HG03196 (cell line): ENCODE measurements at regions not wholly inside any gene's neighbourhood (a gene's known extent, or its start where the extent isn't known, plus 50 kb on each side); places are given as distances from the start of the nearest gene placed in this dataset.
"Not testable (repeated sequence)": the region's sequence is repeated elsewhere in the genome, so short reads cannot be mapped to it uniquely, and the experiment has no call there.

Experiments
- ATAC-seq: cut with Tn5 transposase; IDR thresholded peaks from one replicate; pipeline ENCODE4 v1.9.1; 2021; ENCODE audit not compliant: unreplicated experiment

DNA sequence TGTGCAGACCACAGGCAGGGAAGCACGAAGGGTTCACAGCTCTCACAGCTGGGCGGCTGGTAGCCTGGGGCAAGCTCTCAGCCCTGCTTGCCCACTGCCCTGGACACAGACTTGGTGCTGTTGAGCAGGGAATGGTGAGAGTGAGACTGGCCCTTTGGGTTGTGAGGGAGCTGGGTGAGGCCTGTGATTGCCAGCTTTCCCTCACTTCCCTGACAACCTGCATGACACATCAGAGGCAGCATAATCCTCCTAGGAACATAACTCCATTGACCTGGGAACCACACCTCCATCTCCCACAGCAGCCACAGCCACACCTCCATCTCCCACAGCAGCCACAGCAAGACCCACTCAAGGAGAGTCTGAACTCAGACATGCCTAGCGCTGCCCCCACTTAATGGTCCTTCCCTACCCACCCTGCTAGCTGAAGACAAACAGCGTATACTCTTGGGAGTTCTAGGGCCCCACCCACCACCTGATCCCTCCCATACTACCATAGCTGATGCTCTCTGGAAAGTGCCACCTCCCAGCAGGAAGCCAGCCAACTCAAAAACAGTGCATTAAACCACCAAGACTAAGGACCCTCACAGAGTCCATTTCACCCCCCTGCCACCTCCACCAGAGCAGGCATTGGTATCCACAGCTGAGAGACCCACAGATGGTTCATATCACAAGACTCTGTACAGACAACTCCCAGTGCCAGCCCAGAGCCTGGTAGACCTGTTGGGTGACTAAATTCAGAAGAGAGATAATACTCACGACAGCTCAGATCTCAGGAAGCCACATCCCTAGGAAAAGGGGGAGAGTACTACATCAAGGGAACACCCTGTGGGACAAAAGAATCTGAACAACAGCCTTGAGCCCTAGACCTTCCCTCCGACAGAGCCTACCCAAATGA, 60.2 kb upstream of the PRSS3 start:
- ATAC-seq, result not testable (repeated sequence)

DNA sequence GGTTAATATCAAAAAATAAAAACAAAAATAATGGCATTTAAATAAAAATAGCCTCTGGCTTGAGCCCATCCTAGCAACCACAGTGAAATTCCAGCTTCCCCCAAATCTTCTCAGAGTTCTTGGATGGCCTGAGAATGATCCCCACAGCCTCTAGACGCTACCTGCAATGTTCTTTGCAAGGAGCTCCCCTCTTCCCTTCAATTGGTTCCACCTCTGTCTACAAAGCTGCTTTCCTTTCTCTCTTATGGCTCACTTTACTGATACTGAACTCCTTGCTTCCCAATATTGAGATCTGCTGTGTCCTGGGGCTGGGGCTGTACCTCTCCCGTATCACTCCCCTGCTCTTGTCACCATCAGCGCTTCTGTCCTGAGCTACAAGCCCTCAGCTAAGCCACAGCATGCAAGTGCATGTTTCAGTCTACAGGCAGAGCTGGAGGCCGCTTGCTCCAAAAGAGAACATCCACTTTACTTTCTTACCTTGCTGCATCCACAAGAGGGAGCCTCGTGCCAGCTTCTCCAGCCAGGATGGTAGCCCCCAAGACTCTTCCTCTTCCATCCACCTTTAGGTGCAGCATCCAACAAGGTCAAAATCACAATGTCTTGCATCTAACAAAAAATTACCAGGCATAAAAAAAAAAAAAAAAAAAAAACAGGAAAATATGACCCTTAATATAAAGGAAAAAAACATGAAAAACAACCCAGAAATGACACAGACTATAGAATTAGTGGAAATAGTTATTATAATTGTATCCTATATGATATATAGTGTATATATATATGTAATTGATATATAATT, 57.4 kb upstream of the PRSS3 start:
- ATAC-seq, result peak; percentile 53

DNA sequence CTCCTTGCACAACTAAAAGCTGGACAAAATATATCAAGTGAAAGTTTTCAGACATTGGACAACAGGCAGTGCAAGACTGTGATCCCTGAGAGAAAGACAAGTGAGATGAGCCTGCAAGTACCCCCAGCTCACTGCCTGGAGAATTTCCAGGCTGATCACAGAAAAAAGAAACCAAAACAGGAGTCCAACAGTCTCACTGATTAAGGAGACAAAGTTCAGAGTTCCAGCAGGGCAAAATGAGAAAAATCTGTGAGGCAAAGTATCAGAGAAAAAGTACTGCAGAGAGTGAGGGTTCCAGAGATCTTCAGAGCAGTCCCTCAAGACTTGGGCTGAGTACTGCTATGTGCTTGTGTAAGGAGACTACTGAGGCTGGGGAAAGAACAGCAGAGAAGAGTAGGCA, 56.0 kb upstream of the PRSS3 start:
- no peak for ATAC-seq

DNA sequence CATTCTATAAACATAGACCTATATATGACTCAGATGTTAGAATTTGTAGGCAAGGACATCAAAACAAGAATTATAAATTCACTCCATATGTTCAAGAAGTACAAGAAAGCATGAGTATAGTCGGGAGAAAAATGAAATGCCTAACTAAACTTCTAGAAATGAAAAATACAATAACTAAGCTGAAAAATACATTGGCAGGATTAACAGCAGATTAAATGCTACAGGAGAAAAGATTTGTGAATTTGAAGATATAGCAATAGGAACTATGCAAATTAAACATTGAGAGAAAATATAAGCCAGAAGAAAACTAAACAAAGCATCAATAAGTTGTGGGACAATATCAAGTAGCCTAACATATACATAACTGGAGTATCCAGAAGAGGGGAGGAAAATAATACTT, 55.3 kb upstream of the PRSS3 start:
- ATAC-seq, result no peak

GRCh38 chr9:33740958-33741357, 54.4 kb upstream of the PRSS3 start:
- ATAC-seq, result not testable (repeated sequence)

DNA sequence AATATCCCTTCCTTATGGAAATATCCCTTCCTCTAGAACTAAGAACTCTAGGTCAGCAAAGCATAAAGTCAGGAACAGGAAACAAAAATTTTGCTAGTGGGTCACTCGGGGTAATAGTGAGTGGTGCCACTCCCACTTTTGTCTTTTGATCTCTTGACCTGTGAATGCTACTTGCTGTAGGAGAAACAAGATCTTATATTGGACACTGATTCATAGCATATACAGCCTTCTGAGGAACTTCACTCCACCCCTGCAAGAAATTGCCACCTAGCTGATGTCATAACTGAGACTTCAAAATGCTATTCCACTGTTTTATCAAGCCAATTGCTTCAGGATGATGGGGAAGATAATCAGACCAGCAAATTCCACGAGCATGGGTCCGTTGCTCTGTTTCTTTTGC, 53.3 kb upstream of the PRSS3 start:
- no peak for ATAC-seq

- ATAC-seq, result no peak
These were observed 52.8 kb upstream of the PRSS3 start for GRCh38 chr9:33742519-33742918.
